HCT116 (cell line): ENCODE measurements at regions not wholly inside any gene's neighbourhood (a gene's known extent, or its start where the extent isn't known, plus 50 kb on each side); places are given as distances from the start of the nearest gene placed in this dataset.

Experiments
- EZH2 ChIP-seq: fragments of 200-600 bp; sonication (generic); IDR thresholded peaks from 2 replicates; pipeline ENCODE4 v1.6.1; 2017; ENCODE audit warnings: antibody characterized with exemption, mixed run types
- FOSL1 ChIP-seq: IDR thresholded peaks from 2 replicates; pipeline ENCODE4 v1.6.1; 2012; ENCODE audit warnings: low read depth
- POLR2A ChIP-seq: IDR thresholded peaks from 2 replicates; pipeline ENCODE4 v1.7.0; 2011; ENCODE audit warnings: borderline replicate concordance; ENCODE audit not compliant: insufficient read depth, insufficient read length; ENCODE audit errors: extremely low read depth
- POLR2AphosphoS5 ChIP-seq: IDR thresholded peaks from 2 replicates; pipeline ENCODE4 v1.6.1; 2011; ENCODE audit warnings: mild to moderate bottlenecking, low read depth, low read length, moderate library complexity
- RAD21 ChIP-seq: IDR thresholded peaks from 2 replicates; pipeline ENCODE4 v1.6.1; 2012; ENCODE audit warnings: low read depth, mild to moderate bottlenecking
- SIN3A ChIP-seq: IDR thresholded peaks from 2 replicates; pipeline ENCODE4 v1.6.1; 2012; ENCODE audit warnings: low read depth
- SP1 ChIP-seq: IDR thresholded peaks from 2 replicates; pipeline ENCODE4 v1.6.1; 2012; ENCODE audit warnings: low read depth
- ZFX ChIP-seq: fragments of 450-650 bp; IDR thresholded peaks from 2 replicates; pipeline ENCODE4 v1.6.1; 2017
- TF ChIP-seq, protein P1 (sequence below), 3 experiments: fragments of 200-600 bp in 1 of 3; sonication (generic) in 1 of 3; IDR thresholded peaks in 2 of 3; conservative IDR thresholded peaks in 1 of 3; 2 replicates each; pipeline ENCODE4 v1.5.1; 2012 to 2017; ENCODE audit warnings: low read depth in 2 of 3, low read length in 2 of 3, antibody characterized with exemption in 1 of 3, borderline replicate concordance in 1 of 3, control low read depth in 1 of 3, mild to moderate bottlenecking in 1 of 3, mixed read lengths in 1 of 3, mixed run types in 1 of 3, moderate library complexity in 1 of 3; ENCODE audit not compliant: insufficient read depth in 1 of 3
- TF ChIP-seq, protein P2 (sequence below): IDR thresholded peaks from 2 replicates; pipeline ENCODE4 v1.6.1; 2012; ENCODE audit warnings: low read depth
- TF ChIP-seq, protein P3 (sequence below): IDR thresholded peaks from 2 replicates; pipeline ENCODE4 v1.6.1; 2012
- TF ChIP-seq, protein P4 (sequence below): IDR thresholded peaks from 2 replicates; pipeline ENCODE4 v1.6.1; 2012

DNA sequence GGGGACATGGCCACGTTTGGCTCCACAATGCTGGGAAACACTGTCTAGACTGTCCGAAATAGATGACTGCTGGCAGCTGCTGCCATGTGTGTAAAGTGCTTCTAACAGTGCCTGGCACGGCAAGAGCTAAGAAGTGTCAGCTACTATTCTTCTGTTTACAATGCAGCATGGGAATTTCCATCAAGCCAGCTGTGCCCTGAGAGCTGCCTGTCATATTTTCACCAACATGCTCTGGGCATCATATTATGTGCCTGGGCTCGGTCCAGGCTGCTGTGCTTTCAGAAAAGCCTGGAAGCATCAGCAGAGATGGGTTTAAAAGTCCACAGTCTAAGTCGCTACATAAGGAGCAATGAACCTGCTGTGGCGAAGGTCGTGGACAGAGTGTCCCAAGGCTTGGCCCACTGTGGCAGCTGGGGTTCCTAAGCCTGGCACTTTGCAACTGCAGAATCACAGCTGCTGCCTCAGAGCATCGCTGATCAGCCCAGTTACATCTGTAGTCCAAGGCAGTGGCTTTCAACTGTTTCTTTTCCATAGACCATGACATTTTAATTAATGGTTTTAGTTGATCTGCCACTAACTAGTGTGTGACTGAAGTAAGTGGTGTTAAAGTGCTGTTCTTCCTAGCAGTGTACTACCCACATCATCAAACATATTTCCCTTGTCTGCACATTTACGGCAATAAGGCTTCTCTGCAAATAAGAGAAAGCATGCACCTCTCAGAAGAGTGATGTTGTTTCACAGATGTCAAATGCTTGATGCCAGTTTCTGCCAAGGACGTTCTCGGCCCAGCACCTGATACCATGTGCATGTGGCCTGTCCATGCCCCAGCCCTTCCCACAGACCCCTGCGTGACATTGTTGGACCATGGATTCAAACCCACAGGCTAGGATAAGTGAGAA is 95.7 kb upstream of the C1QTNF9B start:
- TF ChIP-seq, protein P1, sequence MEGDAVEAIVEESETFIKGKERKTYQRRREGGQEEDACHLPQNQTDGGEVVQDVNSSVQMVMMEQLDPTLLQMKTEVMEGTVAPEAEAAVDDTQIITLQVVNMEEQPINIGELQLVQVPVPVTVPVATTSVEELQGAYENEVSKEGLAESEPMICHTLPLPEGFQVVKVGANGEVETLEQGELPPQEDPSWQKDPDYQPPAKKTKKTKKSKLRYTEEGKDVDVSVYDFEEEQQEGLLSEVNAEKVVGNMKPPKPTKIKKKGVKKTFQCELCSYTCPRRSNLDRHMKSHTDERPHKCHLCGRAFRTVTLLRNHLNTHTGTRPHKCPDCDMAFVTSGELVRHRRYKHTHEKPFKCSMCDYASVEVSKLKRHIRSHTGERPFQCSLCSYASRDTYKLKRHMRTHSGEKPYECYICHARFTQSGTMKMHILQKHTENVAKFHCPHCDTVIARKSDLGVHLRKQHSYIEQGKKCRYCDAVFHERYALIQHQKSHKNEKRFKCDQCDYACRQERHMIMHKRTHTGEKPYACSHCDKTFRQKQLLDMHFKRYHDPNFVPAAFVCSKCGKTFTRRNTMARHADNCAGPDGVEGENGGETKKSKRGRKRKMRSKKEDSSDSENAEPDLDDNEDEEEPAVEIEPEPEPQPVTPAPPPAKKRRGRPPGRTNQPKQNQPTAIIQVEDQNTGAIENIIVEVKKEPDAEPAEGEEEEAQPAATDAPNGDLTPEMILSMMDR (IDR thresholded peaks at IDR 0.05 in 2 of 3, conservative IDR thresholded peaks at IDR 0.05 in 1 of 3; ENCODE audit: borderline replicate concordance in 1 of 3, insufficient read depth in 1 of 3, low read depth in 2 of 3, low read length in 2 of 3): no peak
- no peak for TF ChIP-seq SIN3A
- no peak for TF ChIP-seq POLR2A
- TF ChIP-seq ZFX: no peak
- no peak for TF ChIP-seq SP1
- no peak for TF ChIP-seq RAD21
- no peak for TF ChIP-seq EZH2
- TF ChIP-seq, protein P2, sequence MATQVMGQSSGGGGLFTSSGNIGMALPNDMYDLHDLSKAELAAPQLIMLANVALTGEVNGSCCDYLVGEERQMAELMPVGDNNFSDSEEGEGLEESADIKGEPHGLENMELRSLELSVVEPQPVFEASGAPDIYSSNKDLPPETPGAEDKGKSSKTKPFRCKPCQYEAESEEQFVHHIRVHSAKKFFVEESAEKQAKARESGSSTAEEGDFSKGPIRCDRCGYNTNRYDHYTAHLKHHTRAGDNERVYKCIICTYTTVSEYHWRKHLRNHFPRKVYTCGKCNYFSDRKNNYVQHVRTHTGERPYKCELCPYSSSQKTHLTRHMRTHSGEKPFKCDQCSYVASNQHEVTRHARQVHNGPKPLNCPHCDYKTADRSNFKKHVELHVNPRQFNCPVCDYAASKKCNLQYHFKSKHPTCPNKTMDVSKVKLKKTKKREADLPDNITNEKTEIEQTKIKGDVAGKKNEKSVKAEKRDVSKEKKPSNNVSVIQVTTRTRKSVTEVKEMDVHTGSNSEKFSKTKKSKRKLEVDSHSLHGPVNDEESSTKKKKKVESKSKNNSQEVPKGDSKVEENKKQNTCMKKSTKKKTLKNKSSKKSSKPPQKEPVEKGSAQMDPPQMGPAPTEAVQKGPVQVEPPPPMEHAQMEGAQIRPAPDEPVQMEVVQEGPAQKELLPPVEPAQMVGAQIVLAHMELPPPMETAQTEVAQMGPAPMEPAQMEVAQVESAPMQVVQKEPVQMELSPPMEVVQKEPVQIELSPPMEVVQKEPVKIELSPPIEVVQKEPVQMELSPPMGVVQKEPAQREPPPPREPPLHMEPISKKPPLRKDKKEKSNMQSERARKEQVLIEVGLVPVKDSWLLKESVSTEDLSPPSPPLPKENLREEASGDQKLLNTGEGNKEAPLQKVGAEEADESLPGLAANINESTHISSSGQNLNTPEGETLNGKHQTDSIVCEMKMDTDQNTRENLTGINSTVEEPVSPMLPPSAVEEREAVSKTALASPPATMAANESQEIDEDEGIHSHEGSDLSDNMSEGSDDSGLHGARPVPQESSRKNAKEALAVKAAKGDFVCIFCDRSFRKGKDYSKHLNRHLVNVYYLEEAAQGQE: no peak
- TF ChIP-seq, protein P3, sequence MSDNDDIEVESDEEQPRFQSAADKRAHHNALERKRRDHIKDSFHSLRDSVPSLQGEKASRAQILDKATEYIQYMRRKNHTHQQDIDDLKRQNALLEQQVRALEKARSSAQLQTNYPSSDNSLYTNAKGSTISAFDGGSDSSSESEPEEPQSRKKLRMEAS: no peak
- no peak for TF ChIP-seq POLR2AphosphoS5
- no peak for TF ChIP-seq FOSL1
- TF ChIP-seq, protein P4, sequence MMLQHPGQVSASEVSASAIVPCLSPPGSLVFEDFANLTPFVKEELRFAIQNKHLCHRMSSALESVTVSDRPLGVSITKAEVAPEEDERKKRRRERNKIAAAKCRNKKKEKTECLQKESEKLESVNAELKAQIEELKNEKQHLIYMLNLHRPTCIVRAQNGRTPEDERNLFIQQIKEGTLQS: no peak
